ENCODE measurements at regions not wholly inside any gene's neighbourhood (a gene's known extent, or its start where the extent isn't known, plus 50 kb on each side); places are given as distances from the start of the nearest gene placed in this dataset.
A peak's percentile ranks its signal among the peaks of the same experiment; 100 is the strongest.

DNA sequence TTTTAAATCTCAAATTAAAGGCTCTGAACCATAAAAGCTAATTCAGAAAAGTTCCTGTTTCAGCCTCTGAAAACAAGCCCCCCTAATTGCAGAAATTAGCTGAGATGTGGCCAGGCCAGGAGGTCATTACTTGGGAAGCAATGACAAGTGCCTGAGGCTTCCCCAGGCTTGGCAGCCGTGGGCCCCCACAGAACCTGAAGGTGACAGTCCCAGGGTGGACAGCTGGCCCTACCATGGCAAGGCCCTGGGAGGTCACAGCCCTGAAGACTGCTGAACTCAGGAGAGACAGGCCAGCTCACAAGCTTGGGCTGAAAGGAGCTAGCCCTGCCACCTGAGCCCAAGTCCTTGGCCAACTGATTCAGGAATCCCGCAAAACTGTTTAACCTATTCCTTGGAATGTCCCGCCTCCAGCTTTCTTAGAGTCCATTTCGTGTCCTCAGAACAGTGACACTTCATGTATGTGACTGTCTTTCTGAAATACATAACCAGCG is 54.3 kb upstream of the PKDCC start:
- H3K36me3 ChIP-seq (ENCODE audit: low read depth): no peaks in the 10 kb centered on the region
- POLR2A ChIA-PET (ENCODE audit: unreplicated experiment): interaction anchor here (0.7 kb wide), 1 partner anchor 85 kb away, joined by 3 read pairs; no protein-coding TSS in a partner anchor
- CTCF ChIA-PET: no interaction called here
- TF ChIP-seq EZH2 (IDR thresholded peaks at IDR 0.05; ENCODE audit: low read depth): no peak
- TF ChIP-seq, protein P1, sequence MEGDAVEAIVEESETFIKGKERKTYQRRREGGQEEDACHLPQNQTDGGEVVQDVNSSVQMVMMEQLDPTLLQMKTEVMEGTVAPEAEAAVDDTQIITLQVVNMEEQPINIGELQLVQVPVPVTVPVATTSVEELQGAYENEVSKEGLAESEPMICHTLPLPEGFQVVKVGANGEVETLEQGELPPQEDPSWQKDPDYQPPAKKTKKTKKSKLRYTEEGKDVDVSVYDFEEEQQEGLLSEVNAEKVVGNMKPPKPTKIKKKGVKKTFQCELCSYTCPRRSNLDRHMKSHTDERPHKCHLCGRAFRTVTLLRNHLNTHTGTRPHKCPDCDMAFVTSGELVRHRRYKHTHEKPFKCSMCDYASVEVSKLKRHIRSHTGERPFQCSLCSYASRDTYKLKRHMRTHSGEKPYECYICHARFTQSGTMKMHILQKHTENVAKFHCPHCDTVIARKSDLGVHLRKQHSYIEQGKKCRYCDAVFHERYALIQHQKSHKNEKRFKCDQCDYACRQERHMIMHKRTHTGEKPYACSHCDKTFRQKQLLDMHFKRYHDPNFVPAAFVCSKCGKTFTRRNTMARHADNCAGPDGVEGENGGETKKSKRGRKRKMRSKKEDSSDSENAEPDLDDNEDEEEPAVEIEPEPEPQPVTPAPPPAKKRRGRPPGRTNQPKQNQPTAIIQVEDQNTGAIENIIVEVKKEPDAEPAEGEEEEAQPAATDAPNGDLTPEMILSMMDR (conservative IDR thresholded peaks at IDR 0.05): no peak
- no peaks in the 10 kb centered on the region for H3K9me2 ChIP-seq (ENCODE audit: insufficient read depth)
- H3K27me3 ChIP-seq (ENCODE audit: insufficient read depth, low read depth): no peaks in the 10 kb centered on the region
- H3K4me3 ChIP-seq: no peak overlapping the region
- H3K4me2 ChIP-seq: no peak overlapping the region
- no peak overlapping the region for H2AFZ ChIP-seq
- no peak overlapping the region for H3K27ac ChIP-seq
- H3K79me2 ChIP-seq (ENCODE audit: low read depth): no peaks in the 10 kb centered on the region
- H3K9me3 ChIP-seq (ENCODE audit: insufficient read depth, low read depth): no peaks in the 10 kb centered on the region
- peaks cover 24% of the 10 kb centered on the region for H3K4me1 ChIP-seq (replicated peaks; ENCODE audit: insufficient read depth)
- peak in 1 of 2 experiments; percentile 28 for DNase-seq
- peaks cover 11% of the 10 kb centered on the region; the same call in 1 of the 2 replicates for H3F3A ChIP-seq (ENCODE audit: insufficient read depth, low read depth)
- no peaks in the 10 kb centered on the region for H4K20me1 ChIP-seq (ENCODE audit: insufficient read depth)
- intact Hi-C loops (cut with micrococcal nuclease; ENCODE audit: unreplicated experiment): no loop called here
- BruUV-seq (replicated peaks): no TSS peak

DNA sequence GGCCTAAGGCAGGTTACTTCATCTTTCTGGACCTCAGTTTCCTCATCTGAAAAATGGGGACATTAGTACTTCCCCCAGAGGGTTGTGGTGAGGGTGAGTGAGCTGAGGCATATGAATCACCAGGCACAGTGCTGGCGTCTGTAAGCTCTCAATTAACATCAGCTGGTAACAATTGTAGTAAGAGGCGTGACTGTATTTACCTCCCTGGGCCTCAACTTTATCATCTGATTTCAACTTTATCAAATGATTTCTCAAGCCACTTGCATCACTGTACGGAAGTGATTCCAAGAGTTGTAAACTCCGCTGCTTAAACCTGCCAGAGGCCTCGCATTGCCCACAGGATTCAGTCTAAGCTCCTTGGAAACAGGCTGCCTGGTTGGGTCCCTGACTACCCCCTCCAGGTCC is 53.6 kb upstream of the PKDCC start:
- Histone ChIP-seq H3F3A (ENCODE audit: insufficient read depth, low read depth) (peaks cover 9% of the 10 kb centered on the region; the same call in 1 of the 2 replicates), H3K27ac (no peak overlapping the region), H3K4me3 (no peak overlapping the region), H3K4me1 (replicated peaks; ENCODE audit: insufficient read depth) (peaks cover 22% of the 10 kb centered on the region), H3K9me3 (ENCODE audit: insufficient read depth, low read depth) (no peaks in the 10 kb centered on the region), H4K20me1 (ENCODE audit: insufficient read depth) (no peaks in the 10 kb centered on the region), H3K9me2 (ENCODE audit: insufficient read depth) (no peaks in the 10 kb centered on the region), H3K36me3 (ENCODE audit: low read depth) (no peaks in the 10 kb centered on the region), H3K27me3 (ENCODE audit: insufficient read depth, low read depth) (no peaks in the 10 kb centered on the region), H2AFZ (no peak overlapping the region), H3K79me2 (ENCODE audit: low read depth) (no peaks in the 10 kb centered on the region), H3K4me2 (no peak overlapping the region)
- peak in 1 of 2 experiments; percentile 48 for DNase-seq
- BruUV-seq (replicated peaks): no TSS peak
- intact Hi-C loops (cut with micrococcal nuclease; ENCODE audit: unreplicated experiment): no loop called here
- ChIA-PET CTCF (no interaction called here), POLR2A (ENCODE audit: unreplicated experiment) (interaction anchor here (0.7 kb wide), 1 partner anchor 86 kb away, joined by 3 read pairs; no protein-coding TSS in a partner anchor)
- no peak for TF ChIP-seq EZH2 (IDR thresholded peaks at IDR 0.05; ENCODE audit: low read depth)
- TF ChIP-seq, protein P1 (conservative IDR thresholded peaks at IDR 0.05): no peak

DNA sequence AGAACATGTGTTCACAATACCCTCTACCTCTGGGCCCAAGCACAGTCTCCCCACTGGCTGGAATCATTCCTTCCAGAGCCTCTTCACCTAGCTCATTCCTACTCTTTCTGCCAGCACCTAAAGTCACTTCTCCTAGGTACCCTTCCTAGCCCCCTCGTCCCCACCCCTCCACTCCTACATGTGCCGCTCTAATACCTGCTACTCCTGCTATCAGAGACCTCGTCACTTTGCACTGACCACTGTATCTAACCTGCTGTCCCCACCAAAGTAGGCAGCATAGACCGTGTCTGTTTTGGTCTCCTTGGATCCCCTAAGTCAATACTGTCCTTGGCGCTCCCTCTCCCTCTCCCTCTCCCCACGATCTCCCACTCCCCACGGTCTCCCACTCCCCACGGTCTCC is 53.2 kb upstream of the PKDCC start:
- Histone ChIP-seq H3K9me2 (ENCODE audit: insufficient read depth) (no peaks in the 10 kb centered on the region), H3K9me3 (ENCODE audit: insufficient read depth, low read depth) (no peaks in the 10 kb centered on the region), H3K4me1 (replicated peaks; ENCODE audit: insufficient read depth) (peaks cover 18% of the 10 kb centered on the region), H3F3A (ENCODE audit: insufficient read depth, low read depth) (peaks cover 6% of the 10 kb centered on the region; the same call in 1 of the 2 replicates), H3K27ac (no peak overlapping the region), H3K4me3 (no peak overlapping the region), H3K4me2 (no peak overlapping the region), H4K20me1 (ENCODE audit: insufficient read depth) (no peaks in the 10 kb centered on the region), H3K36me3 (ENCODE audit: low read depth) (no peaks in the 10 kb centered on the region), H2AFZ (no peak overlapping the region), H3K79me2 (ENCODE audit: low read depth) (no peaks in the 10 kb centered on the region), H3K27me3 (ENCODE audit: insufficient read depth, low read depth) (no peaks in the 10 kb centered on the region)
- CTCF ChIA-PET: no interaction called here
- POLR2A ChIA-PET (ENCODE audit: unreplicated experiment): no interaction called here
- intact Hi-C loops (cut with micrococcal nuclease; ENCODE audit: unreplicated experiment): no loop called here
- no peak for DNase-seq
- TF ChIP-seq EZH2 (IDR thresholded peaks at IDR 0.05; ENCODE audit: low read depth): no peak
- TF ChIP-seq, protein P1 (conservative IDR thresholded peaks at IDR 0.05): no peak
- no TSS peak for BruUV-seq (replicated peaks)

All from PC-9 (cell line).